ENCODE measurements at regions not wholly inside any gene's neighbourhood (a gene's known extent, or its start where the extent isn't known, plus 50 kb on each side); places are given as distances from the start of the nearest gene placed in this dataset.

DNA sequence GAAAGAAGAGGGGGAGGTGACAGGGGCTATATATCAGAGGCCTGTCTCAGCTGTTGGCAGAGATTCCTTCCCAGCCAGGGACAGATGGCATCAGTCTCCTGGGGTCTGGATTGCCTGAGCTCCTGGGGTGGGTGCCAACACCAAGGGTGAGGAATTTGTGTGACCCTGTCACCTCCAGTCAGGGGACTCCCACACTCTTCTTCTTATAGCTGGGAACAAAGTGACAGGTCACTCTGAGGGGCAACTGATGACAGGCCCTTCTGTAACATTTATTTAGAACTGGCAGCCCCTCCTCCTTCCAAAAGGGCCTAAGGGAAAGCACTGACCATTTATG is 53.7 kb upstream of the DUSP5 start:
- H3K27me3 ChIP-seq (ENCODE audit: insufficient read depth, low read length), result no peaks in the 10 kb centered on the region
- no peaks in the 10 kb centered on the region for H3K36me3 ChIP-seq (ENCODE audit: insufficient read depth, low read length)
- no peaks in the 10 kb centered on the region for H4K20me1 ChIP-seq (ENCODE audit: insufficient read depth, low read length)
- H3F3A ChIP-seq (ENCODE audit: insufficient read depth, low read length), result no peaks in the 10 kb centered on the region
- no peak overlapping the region for H3K27ac ChIP-seq (ENCODE audit: low read depth, low read length, poor library complexity, severe bottlenecking)
- no peaks in the 10 kb centered on the region for H3K9me3 ChIP-seq (ENCODE audit: low read length)
- TF ChIP-seq EZH2 (IDR thresholded peaks at IDR 0.05; ENCODE audit: borderline replicate concordance, low read length), result no peak
- no peak for TF ChIP-seq CTCF (IDR thresholded peaks at IDR 0.05; ENCODE audit: low read length)
- peaks cover 24% of the 10 kb centered on the region for H3K4me1 ChIP-seq (ENCODE audit: insufficient read depth, low read length, severe bottlenecking)
- no peaks in the 10 kb centered on the region for H3K79me2 ChIP-seq (ENCODE audit: insufficient read depth, low read length)
- no peak overlapping the region for H3K9ac ChIP-seq (ENCODE audit: low read length)
- H3K9me2 ChIP-seq (ENCODE audit: low read depth, low read length), result no peaks in the 10 kb centered on the region
- no peak overlapping the region for H3K4me2 ChIP-seq (ENCODE audit: low read length)
- no peak overlapping the region for H2AFZ ChIP-seq (ENCODE audit: low read length)
- no peak overlapping the region for H3K4me3 ChIP-seq (ENCODE audit: low read depth, low read length, poor library complexity, severe bottlenecking)

- no peaks in the 10 kb centered on the region for H4K20me1 ChIP-seq (ENCODE audit: insufficient read depth, low read length)
- H3K9ac ChIP-seq (ENCODE audit: low read length), result no peak overlapping the region
- TF ChIP-seq EZH2 (IDR thresholded peaks at IDR 0.05; ENCODE audit: borderline replicate concordance, low read length) (no peak), CTCF (IDR thresholded peaks at IDR 0.05; ENCODE audit: low read length) (no peak)
- no peak overlapping the region for H3K4me3 ChIP-seq (ENCODE audit: low read depth, low read length, poor library complexity, severe bottlenecking)
- no peak overlapping the region for H2AFZ ChIP-seq (ENCODE audit: low read length)
- no peaks in the 10 kb centered on the region for H3K36me3 ChIP-seq (ENCODE audit: insufficient read depth, low read length)
- H3K79me2 ChIP-seq (ENCODE audit: insufficient read depth, low read length), result no peaks in the 10 kb centered on the region
- H3K27me3 ChIP-seq (ENCODE audit: insufficient read depth, low read length), result no peaks in the 10 kb centered on the region
- no peak overlapping the region for H3K27ac ChIP-seq (ENCODE audit: low read depth, low read length, poor library complexity, severe bottlenecking)
- H3K9me2 ChIP-seq (ENCODE audit: low read depth, low read length), result no peaks in the 10 kb centered on the region
- no peak overlapping the region for H3K4me2 ChIP-seq (ENCODE audit: low read length)
- H3K4me1 ChIP-seq (ENCODE audit: insufficient read depth, low read length, severe bottlenecking), result peaks cover 26% of the 10 kb centered on the region
- H3K9me3 ChIP-seq (ENCODE audit: low read length), result no peaks in the 10 kb centered on the region
- no peaks in the 10 kb centered on the region for H3F3A ChIP-seq (ENCODE audit: insufficient read depth, low read length)
These were observed 51.8 kb upstream of the DUSP5 start for GRCh38 chr10:110445871-110446270.

DNA sequence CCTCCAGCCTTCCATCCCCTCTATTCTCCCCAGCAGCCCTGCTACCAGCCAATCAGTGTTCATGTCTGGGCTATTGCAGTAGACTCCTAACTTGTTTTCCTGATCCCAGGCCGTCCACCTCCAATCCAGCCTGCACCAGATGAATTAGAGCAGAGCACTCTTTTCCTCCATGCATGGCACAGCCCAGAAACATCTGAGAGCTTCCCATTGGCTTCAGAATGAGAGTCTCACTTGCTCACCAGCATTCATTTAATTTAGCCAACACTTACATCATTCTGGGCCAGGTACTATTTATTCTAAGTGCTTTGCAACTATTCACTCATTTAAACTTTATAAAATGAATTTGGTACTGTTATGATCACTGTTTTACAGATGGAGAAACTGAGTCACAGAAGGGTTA is 51.4 kb upstream of the DUSP5 start:
- Histone ChIP-seq H3K27me3 (ENCODE audit: insufficient read depth, low read length) (no peaks in the 10 kb centered on the region), H3K27ac (ENCODE audit: low read depth, low read length, poor library complexity, severe bottlenecking) (no peak overlapping the region), H3K9ac (ENCODE audit: low read length) (no peak overlapping the region), H2AFZ (ENCODE audit: low read length) (no peak overlapping the region), H3K4me3 (ENCODE audit: low read depth, low read length, poor library complexity, severe bottlenecking) (no peak overlapping the region), H3K79me2 (ENCODE audit: insufficient read depth, low read length) (no peaks in the 10 kb centered on the region), H3K4me1 (ENCODE audit: insufficient read depth, low read length, severe bottlenecking) (peaks cover 26% of the 10 kb centered on the region), H3K9me3 (ENCODE audit: low read length) (no peaks in the 10 kb centered on the region), H4K20me1 (ENCODE audit: insufficient read depth, low read length) (no peaks in the 10 kb centered on the region), H3K9me2 (ENCODE audit: low read depth, low read length) (no peaks in the 10 kb centered on the region), H3K36me3 (ENCODE audit: insufficient read depth, low read length) (no peaks in the 10 kb centered on the region), H3K4me2 (ENCODE audit: low read length) (no peak overlapping the region), H3F3A (ENCODE audit: insufficient read depth, low read length) (no peaks in the 10 kb centered on the region)
- TF ChIP-seq EZH2 (IDR thresholded peaks at IDR 0.05; ENCODE audit: borderline replicate concordance, low read length), result no peak
- TF ChIP-seq CTCF (IDR thresholded peaks at IDR 0.05; ENCODE audit: low read length), result no peak

Measured in OCI-LY1 (cell line).